Occipital lobe (tissue), 1 donor: ENCODE measurements at regions not wholly inside any gene's neighbourhood (a gene's known extent, or its start where the extent isn't known, plus 50 kb on each side); places are given as distances from the start of the nearest gene placed in this dataset.

ENCODE experiments used
- DNase-seq: peaks from one replicate; lab custom pipeline; 2025; lab: John Stamatoyannopoulos, UW

DNA sequence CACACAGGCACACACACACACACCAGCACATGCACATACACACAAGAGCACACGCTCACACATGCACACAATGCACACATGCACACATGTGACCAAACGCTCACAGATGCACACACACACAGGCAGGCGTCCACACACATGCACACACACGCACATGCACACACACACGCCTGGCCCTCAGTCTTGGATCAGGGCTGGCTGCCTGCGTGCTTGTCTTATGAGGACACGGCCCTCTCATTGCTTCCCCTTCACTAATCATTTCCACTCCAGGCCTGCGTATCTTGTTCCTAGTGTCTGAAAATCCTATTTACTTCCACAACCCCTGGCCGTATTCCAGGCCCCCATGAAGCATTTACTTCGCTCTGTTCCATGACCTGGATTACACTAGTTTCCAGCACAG is 740.5 kb downstream of the BRD1 start:
- no peak for DNase-seq

DNA sequence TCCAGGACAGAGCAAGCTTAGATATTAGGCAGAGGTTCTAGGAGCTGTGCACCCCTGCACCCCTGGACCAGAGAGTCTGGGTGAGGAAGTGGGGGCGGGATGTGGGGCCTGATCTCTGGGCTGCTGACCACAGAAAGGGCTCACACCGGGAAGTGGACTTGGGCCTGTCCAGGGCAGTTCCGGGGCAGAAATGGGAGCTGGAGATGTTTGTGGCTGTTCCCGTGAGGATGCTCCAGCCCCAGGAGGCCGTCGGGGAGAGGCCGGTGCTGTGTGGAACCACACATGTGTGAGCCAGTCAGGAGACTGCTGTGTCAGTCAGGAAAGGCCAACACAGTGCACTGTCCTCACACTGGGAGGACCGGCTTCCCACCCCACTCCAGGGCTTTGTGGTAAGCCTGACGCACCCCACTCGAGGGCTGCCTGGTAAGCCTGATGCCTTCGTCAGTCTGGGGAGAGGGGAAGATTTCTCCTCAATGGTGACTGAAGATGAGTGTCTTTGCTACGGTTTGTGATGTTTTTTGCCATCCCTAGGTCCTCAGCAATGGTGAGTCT is 741.0 kb downstream of the BRD1 start:
- DNase-seq = no peak

DNA sequence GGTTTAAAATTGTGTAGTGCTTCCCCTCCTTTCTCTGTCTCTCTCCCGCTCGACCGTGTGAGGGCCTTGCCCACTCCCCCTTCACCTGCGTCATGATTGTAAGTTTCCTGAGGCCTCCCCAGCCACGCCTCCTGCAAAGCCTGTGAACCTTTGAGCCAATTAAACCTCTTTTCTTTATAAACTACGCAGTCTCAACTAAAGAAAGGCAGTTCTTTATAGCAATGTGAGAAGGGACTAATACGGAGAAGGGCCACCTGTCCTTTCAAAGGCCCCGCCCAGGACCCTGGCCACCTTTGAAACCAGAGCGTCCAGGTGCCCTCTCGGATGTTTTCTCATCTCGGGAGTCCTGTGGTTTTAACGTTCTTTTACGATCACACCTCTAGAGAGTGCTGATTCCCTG is 741.5 kb downstream of the BRD1 start:
- no peak for DNase-seq

DNA sequence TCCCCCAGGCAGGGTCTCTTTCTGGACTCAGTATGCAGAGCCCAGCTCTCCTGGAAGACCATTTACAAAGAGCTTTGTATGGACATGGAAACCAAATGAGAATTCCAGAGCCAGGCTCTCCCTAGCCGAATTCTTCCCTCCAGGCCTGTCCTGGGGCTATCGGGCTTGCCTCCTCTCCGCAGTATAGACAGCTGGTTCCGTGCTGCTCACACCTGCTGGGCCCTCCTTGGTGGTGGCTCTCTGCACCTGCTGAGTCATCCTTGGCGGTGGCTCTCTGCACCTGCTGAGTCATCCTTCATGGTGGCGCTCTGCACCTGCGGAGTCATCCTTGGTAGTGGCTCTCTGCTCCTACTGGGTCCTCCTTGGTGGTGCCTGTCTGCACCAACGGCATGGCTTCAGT is 743.5 kb downstream of the BRD1 start:
- DNase-seq = no peak

DNA sequence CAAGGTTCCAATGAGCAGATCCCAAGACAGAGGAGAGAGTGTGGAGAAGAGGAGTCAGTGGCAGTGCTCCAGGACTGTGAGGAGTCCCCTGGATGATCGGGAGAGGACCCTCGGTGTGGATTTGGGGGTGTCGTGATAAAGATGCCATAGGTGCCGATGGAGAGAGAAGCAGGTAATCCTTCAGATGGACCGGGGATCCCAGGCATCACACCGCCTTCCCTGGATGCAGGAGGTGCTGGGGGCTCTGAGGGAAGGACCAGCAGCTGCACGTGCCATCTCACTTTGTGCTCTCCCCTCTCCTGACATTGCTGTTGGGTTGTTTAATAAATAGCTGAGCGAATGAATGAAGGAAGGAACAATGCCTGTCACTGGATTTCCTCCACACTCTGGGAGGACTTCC is 744.1 kb downstream of the BRD1 start:
- no peak for DNase-seq

DNA sequence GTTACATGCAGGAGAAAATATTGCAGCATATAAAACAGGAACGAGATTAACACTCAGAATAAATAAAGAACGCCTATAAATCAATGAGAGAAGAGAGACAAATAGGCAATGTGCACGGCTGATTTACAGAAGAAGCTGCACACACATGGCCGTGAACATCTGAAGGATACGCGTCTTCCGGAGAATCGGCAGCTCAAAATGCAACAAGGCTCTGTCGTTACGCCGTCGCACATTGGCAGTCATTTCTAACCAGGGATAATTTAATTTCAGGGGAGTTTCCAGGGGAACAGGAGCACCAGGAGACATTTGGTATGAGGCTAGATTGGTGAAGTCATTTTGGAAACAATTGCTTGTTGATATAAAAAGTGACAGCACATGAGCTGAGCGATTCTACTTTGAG is 745.2 kb downstream of the BRD1 start:
- DNase-seq = no peak

DNA sequence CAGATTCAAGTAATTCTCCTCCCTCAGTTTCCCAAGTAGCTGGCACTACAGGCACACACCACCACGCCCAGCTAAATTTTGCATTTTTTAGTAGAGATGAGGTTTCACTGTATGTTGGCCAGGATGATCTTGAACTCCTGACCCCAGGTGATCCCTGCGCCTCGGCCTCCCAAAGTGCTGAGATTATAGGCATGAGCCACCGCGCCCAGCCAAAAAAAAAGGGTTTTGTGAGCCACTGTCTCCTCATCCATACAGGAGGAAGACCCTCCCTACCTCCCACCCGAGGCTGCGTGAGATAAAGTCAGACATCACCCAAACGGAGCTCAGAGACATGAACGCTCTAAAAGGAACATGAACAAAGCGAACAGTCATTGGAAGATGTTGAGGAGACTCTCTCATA is 745.7 kb downstream of the BRD1 start:
- DNase-seq = no peak

DNA sequence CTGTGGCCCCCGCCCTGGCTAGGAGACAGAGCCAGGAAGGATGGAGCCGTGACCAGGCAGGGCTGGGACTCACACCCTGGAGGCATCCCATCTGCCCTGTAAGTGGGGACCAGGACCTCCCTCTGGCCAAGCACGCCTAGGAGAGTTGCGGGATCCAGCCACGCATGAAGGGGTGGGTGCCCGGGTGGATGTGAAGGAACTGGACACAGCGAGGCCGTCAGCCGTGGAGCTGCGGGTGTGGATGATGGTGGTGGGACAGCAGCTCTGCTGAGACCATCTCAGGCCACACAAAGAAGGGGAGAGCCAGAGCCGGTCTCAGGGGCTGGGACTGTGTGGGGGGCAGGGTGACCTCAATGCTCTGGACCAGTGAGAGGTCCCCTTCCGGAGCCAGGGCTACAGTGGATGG is 746.4 kb downstream of the BRD1 start:
- no peak for DNase-seq

DNA sequence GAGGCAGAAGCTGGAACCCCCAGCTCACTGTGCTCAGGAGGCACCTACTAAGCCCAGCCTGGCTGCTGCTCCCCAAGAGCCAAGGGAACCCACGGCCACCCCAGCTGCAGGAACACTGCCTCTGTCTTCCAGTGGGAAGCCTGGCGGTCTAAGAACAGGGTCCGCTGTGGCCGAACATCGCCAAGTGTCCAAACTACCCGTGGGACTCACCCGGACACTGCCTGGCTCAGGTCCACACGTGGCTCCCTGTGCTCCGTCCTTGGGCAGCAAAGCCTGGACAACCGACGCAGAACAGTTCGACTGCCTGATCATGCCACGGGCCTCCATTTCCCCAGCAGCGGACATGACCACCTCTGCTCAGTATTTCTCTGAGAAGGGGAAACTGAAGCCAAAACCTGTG is 747.0 kb downstream of the BRD1 start:
- no peak for DNase-seq

DNA sequence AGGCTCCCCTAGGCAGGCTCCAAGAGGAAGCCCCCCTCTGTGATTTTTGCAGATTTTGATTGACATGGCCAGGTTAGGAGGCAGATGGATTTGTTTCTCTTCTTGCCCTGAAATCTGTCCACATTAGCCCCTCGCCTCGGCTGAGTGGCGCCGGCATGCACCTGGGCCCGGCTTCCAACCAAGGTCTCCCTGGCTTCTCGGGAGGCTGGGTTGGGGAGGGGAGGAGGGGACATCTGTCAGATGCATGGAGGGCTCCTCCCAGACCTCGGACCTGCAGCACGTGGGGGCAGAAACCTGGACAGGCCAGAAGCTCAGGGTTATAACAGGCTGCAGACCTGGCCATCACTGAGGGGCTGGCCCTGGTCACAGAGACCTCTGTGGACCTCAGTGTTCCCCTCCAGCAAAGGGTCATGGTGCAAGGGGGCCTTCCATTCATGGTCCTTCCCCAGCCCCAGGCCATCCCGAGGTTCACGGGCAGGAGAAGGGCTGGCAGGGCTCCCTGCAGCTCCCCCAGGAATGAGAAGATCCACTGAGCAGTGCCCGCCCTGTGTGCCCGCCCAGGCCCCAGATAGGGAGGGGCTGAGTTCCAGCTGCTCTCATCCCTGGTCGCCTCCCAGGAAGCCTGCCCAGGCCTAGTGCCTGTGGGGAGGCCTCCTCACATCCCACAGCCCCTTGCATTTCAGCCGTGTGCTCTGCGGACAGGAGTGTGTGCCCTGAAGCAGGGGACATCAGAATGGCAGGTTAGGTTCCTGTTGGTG is 747.8 kb downstream of the BRD1 start:
- DNase-seq = no peak

DNA sequence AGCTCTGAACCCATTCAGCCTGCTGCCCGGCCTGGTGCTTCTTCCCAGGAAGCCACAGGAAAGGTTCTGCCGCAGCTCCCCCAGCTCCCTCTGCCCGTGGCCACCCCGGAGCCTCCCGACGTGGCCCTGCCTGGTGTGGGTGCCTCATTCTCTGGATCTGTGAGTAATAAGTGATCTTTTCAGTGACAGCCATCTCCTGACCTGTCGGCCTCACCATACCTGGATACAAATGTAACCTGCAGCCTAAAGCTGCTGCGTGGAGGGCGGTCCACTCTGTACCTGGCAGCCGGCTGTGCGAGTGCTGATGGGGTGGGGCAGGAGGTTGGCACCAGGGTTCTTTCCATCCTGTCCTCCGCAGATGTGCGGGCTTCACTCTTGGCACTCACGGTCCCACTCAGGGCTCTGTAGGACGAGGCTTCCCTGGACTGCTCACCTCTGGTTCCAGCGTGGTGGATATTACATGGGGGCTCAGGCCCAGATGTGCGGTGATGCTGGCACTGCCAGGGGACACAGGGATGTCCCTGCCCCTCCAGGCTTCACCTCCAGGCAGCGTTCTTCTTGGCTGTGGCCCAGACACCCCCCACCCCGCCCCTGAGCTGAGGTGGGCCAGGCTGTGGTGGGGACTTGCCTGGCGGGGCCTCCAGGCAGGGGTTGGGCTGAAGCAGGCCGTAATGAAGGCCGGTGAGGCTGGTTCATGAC is 748.5 kb downstream of the BRD1 start:
- no peak for DNase-seq

DNA sequence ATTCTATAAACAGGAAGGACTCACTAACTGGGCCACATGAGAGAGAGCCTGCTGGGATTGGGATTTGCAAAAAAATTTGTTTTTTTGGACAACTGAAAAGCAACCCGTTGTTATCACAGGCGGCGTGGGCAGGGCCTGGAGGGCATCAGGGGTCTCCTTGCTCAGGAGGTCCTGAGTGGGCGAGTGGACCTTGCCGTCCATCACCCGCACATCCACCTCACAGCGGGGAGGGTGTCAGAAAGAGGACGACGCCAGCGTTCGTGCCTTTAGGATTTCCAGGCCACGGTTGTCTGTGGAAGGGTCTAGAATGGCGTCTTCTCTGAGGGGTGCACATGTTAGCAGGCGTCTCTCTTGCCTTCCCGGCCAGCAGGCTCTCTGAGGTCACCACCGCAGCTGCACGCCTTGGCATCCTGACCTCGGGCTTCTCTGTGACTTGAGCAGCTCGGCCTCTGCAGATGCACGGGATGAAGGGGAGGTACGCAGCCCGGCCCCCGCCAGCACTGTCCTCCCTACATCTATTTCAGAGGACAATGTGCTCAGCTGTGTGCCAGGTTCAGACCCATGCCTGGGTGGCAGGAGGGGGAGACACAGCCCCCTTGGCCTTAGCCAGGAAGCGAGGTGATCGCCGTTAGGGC is 749.5 kb downstream of the BRD1 start:
- DNase-seq = no peak

DNA sequence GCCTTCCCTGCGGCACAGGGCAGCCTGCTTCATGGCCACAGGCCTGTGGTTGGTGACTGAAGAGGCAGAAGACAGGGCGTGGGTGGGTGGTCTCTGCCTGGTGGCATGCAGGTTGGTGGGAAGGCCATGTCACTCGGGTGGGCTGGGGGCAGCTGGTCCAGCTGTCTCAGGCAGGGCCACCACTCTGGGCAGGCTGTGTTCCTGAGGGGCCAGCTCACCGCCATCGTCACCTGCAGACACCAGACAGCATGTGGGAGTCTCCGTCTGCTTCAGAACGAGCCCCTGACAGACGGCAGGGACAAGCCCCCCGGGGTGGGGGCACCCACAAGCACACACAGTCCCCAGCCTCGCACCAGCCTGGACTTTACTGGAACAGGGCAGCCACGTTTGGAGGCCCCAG is 750.1 kb downstream of the BRD1 start:
- no peak for DNase-seq

DNA sequence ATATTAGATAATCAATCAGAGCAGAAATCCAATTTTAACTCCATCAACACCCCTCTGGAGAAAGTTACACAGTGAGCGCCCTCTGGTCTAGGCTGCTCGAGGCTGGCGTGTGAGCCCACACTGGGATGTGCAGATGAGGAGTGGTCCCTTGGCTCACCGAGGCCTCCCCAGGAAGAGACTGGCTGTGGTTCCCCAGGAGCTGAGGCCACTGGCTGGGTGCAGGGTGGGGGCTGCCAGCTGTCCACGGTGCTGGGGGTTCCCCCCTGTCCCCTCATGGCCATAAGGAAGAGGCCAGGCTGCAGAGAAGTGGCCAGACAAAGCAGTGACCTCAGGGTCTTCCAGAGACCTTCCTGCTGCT is 750.7 kb downstream of the BRD1 start:
- no peak for DNase-seq

DNA sequence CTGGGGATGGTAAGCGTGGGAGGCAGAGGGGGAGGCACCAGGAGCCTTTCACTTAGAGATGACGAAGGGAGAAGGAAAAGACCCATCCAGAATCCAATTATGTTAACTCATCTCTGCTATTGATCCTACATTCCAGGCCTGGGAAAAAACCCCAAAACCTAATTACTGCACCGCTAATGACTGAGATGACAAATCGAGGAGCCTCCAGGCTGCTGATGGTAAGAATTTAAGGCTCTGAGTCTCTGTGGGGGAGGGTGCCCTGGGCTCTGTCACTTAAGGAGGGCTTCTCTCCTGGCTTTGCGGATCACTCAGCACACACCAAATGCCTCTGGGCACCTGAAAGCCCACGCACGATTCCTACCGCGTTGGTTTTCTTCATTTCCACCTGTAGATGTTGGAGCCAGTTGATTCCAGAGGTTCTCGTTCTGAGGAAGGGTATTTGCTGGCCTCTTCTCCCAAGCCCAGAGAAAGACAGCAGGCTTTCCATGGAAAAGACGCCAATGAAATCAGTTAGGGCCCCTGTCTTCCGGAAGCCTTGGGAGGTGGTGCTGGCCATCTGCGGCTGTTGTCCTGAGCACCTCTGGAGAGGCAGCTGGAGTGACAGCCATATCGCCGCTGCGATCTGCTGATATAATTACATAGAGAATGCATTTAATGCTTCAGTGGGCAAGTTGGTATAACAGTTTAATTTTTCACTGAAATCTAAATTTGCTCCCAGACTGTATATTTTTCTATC is 751.2 kb downstream of the BRD1 start:
- no peak for DNase-seq

DNA sequence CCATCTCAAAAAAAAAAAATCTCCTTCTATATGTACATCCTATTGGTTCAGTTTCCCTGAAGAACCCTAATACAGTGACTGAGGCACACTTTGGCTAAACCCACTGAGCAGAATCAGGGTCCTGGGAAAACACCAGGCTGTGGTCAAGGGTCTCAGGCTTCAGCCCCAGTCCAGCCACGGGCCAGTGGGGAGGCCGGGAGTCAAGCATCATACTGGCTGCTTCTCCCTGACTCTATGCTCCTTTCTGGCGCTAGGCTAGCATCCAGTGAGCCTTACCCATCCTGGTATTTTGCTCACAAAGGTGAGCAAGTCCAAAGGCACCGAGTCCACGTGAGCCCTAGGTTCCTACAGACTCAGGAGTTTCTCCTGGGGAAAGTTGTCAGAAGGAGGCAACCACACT is 752.5 kb downstream of the BRD1 start:
- DNase-seq = no peak

DNA sequence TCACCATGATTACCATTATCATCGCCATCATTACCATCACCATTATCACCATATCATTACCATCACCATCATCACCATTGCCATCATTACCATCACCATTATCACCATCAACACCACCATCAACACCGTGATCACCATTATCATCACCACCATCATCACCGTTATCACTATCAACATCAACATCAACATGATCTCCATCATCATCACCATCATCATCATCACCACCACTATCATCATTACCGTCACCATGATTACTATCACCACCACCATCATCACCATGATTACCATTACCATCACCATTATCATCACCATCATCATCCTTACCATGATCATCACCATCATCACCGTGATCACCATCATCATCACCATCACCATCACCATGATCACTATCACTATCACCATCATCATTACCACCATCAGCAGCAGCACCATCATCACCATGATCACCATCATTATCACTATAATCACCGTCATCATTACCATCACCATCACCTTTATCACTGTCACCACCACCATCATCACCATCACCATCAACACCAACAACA is 753.7 kb downstream of the BRD1 start:
- no peak for DNase-seq

DNA sequence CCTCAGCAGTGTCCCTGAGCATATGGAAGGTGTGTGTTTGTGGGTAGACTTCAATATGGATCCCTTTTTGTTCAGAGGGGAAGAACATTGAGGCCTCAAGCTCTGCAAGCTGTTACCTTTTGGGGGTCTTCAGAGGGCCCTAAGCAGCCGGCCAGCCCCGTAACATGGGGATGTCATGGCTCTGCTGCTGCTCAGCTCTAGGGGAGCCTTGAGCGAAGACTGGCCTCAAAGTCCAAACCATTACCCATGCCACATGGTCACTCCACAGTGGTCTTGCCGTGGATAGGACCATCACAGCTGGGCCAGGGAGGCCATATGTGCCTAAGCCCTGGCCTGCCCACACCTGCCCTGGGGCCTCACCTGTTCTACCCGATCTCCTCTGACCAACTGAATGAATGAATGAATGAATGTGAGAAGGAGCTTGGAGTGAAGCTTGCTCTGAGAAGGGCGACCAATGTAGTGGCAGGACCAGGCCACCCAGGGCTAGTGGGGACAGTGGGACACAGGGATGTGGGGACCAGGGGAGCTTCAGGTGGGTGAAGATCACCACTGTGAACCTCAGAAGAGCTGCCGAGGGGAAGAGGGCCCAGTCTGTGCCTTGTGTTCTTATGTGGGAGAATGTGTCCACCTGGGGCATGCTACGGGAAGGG is 754.6 kb downstream of the BRD1 start:
- no peak for DNase-seq

DNA sequence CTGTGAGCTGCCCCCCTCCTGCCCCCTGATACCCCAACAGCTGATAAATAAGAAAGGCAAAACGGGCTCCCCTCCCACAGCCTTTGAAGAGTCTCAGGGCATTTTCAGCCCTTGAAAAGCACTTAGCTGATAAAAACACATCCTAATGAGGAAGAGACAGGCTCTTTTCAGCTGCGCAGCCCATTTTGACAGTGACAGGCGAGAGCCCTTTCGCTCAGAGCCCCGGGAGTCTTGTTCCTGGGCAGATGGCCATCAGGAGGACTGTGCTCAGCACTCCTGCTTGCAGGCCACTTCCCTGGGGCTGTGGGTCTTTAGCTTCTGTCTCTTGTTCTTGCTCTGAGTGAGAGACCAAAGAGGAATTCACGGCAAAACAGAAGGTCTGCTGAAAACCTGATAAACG is 757.2 kb downstream of the BRD1 start:
- DNase-seq = no peak

DNA sequence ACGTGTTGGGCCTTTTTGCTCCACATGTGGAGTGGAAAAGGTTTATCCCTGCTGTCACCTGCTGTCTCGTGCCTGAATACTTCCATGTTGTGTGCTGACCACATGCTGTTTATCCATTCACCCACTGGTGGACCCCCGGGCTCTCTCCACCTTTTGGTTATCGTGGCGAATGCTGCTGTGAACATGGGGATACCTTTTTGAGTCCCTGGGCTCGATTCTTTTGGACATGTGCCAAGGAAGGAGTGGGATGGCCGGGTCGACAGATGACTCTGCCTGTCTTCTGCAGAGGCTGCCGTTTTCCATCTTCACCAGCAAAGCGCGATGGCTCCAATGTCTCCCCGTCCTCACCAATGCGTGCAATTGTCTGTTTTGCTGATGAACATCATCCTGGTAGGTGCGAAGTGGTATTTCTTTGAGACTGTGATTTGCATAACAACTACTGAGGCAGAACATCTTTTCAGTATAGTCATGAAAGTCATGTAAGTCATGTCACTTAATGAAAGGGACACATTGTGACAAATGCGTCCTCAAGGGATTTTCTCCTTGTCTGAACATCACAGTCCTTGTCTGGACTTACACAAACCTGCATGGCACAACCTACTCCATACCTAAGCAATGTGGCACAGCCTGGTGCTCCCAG is 758.7 kb downstream of the BRD1 start:
- no peak for DNase-seq

DNA sequence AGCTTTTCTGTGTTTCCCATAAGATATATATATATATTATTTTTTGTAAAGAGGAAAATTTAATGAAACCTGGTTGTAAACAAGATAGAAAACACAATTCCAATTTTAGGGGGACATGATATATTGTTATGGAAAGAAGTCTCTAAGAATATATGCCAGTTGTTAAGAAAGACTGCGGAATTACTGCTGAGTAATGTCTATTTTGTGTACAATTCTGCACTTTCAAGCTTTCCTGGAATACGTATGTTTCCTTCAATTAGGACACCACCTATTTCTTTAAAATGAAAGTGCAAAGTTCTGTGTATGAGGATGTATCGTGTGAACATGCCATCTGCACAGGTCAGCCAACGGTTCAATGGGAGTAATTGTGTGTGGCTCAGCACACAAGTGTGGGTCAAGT is 760.2 kb downstream of the BRD1 start:
- DNase-seq = no peak
